K562 (cell line): ENCODE measurements at regions not wholly inside any gene's neighbourhood (a gene's known extent, or its start where the extent isn't known, plus 50 kb on each side); places are given as distances from the start of the nearest gene placed in this dataset.
A peak's percentile ranks its signal among the peaks of the same experiment; 100 is the strongest.

Experiments used
- BHLHE40 ChIP-seq: IDR thresholded peaks from 2 replicates; pipeline ENCODE4 v1.6.1; 2011; ENCODE audit warnings: low read length, improper control_type of control experiment
- DMBX1 ChIP-seq: fragments of 250-450 bp; sonication (Bioruptor Pico); IDR thresholded peaks from 2 replicates; pipeline ENCODE4 v1.8.0; 2022; ENCODE audit warnings: inconsistent platforms, mild to moderate bottlenecking, moderate library complexity, borderline replicate concordance
- ELF1 ChIP-seq: fragments of 200-800 bp; sonication (Bioruptor generic); IDR thresholded peaks from 2 replicates; pipeline ENCODE4 v1.6.1; 2016; ENCODE audit warnings: missing genetic modification characterization, missing compliant biosample characterization
- ERF ChIP-seq: fragments of 450-650 bp; formaldehyde crosslinking; IDR thresholded peaks from 2 replicates; pipeline ENCODE4 v1.4.0; 2020; ENCODE audit warnings: mild to moderate bottlenecking, mixed read lengths
- ETV1 ChIP-seq: fragments of 450-650 bp; conservative IDR thresholded peaks from 2 replicates; pipeline ENCODE4 v1.6.1; 2016; ENCODE audit warnings: missing genetic modification characterization, control low read depth, low read depth, missing compliant biosample characterization
- FOXK2 ChIP-seq, 2 experiments: fragments of 450-650 bp; IDR thresholded peaks in 1 of 2; conservative IDR thresholded peaks in 1 of 2; 2 replicates each; pipeline ENCODE4 v1.6.1; 2016; ENCODE audit warnings: low read depth in 2 of 2, mild to moderate bottlenecking in 1 of 2
- GTF2F1 ChIP-seq: IDR thresholded peaks from 2 replicates; pipeline ENCODE4 v1.6.1; 2011; ENCODE audit warnings: low read depth, low read length, improper control_type of control experiment
- HDAC2 ChIP-seq: fragments of 450-650 bp; IDR thresholded peaks from 2 replicates; pipeline ENCODE4 v1.6.1; 2016; ENCODE audit warnings: mild to moderate bottlenecking
- HIVEP1 ChIP-seq: fragments of 250-450 bp; sonication (Bioruptor Pico); IDR thresholded peaks from 2 replicates; pipeline ENCODE4 v1.4.0; 2020; ENCODE audit warnings: mild to moderate bottlenecking
- HMG20B ChIP-seq: fragments of 250-450 bp; sonication (Bioruptor Pico); IDR thresholded peaks from 2 replicates; pipeline ENCODE4 v1.5.0; 2021; ENCODE audit warnings: mild to moderate bottlenecking
- HOXB6 ChIP-seq: fragments of 250-450 bp; sonication (Bioruptor Pico); IDR thresholded peaks from 2 replicates; pipeline ENCODE4 v1.5.1; 2022; ENCODE audit warnings: mild to moderate bottlenecking, borderline replicate concordance
- KDM2B ChIP-seq: fragments of 250-450 bp; sonication (Bioruptor Pico); IDR thresholded peaks from 2 replicates; pipeline ENCODE4 v1.8.0; 2021; ENCODE audit warnings: mild to moderate bottlenecking, moderate library complexity
- MTA2 ChIP-seq: fragments of 450-650 bp; IDR thresholded peaks from 2 replicates; pipeline ENCODE4 v1.6.1; 2016; ENCODE audit warnings: low read depth
- NBN ChIP-seq: fragments of 450-650 bp; IDR thresholded peaks from 2 replicates; pipeline ENCODE4 v1.6.1; 2016; ENCODE audit warnings: low read depth, mild to moderate bottlenecking
- POLR2AphosphoS5 ChIP-seq: IDR thresholded peaks from 2 replicates; pipeline ENCODE4 v1.6.1; 2011; ENCODE audit warnings: mild to moderate bottlenecking, low read depth, low read length, moderate library complexity; ENCODE audit not compliant: control insufficient read depth, insufficient read depth
- PPARD ChIP-seq: fragments of 250-450 bp; sonication (Bioruptor Pico); IDR thresholded peaks from 2 replicates; pipeline ENCODE4 v1.8.0; 2022; ENCODE audit warnings: inconsistent platforms, mild to moderate bottlenecking, moderate library complexity
- RB1 ChIP-seq: fragments of 450-650 bp; IDR thresholded peaks from 2 replicates; pipeline ENCODE4 v1.6.1; 2017; ENCODE audit warnings: low read depth, mild to moderate bottlenecking
- RBBP5 ChIP-seq: fragments of 200-600 bp; sonication (generic); IDR thresholded peaks from 2 replicates; pipeline ENCODE4 v1.6.1; 2012; ENCODE audit warnings: borderline replicate concordance, mild to moderate bottlenecking, low read length, control low read depth, inconsistent platforms; ENCODE audit not compliant: insufficient read depth, poor library complexity, severe bottlenecking
- RBFOX2 ChIP-seq: fragments of 200-400 bp; formaldehyde crosslinking; IDR thresholded peaks from 2 replicates; pipeline ENCODE4 v1.6.1; 2017; ENCODE audit warnings: low read depth, mild to moderate bottlenecking, low read length, moderate library complexity
- RBM17 ChIP-seq: fragments of 200-400 bp; formaldehyde crosslinking; IDR thresholded peaks from 2 replicates; pipeline ENCODE4 v1.6.1; 2017; ENCODE audit warnings: low read depth, mild to moderate bottlenecking, low read length, borderline replicate concordance
- SMAD4 ChIP-seq: fragments of 250-450 bp; sonication (Bioruptor Pico); conservative IDR thresholded peaks from 2 replicates; pipeline ENCODE4 v1.8.0; 2021; ENCODE audit warnings: inconsistent platforms, mild to moderate bottlenecking, moderate library complexity
- SP1 ChIP-seq: sonication (generic); formaldehyde crosslinking; IDR thresholded peaks from 2 replicates; pipeline ENCODE4 v1.8.1; 2022; ENCODE audit warnings: mild to moderate bottlenecking, missing genetic modification reagents
- SP2 ChIP-seq: IDR thresholded peaks from 2 replicates; pipeline ENCODE4 v1.6.1; 2011; ENCODE audit warnings: mild to moderate bottlenecking, low read depth, low read length, moderate library complexity; ENCODE audit not compliant: poor library complexity, severe bottlenecking; ENCODE audit errors: extremely low read depth
- SRSF1 ChIP-seq: fragments of 200-400 bp; formaldehyde crosslinking; IDR thresholded peaks from 2 replicates; pipeline ENCODE4 v1.6.1; 2017; ENCODE audit warnings: mild to moderate bottlenecking, low read depth, low read length, moderate library complexity
- STAG1 ChIP-seq: sonication (generic); formaldehyde crosslinking; IDR thresholded peaks from 2 replicates; pipeline ENCODE4 v1.5.0; 2020; ENCODE audit warnings: missing genetic modification reagents, borderline replicate concordance
- TAL1 ChIP-seq: fragments of 450-650 bp; IDR thresholded peaks from 2 replicates; pipeline ENCODE4 v1.6.1; 2016; ENCODE audit warnings: mild to moderate bottlenecking
- TRIM28 ChIP-seq: fragments of 450-650 bp; IDR thresholded peaks from 2 replicates; pipeline ENCODE4 v1.6.1; 2017
- TF ChIP-seq, protein P1 (sequence below), 2 experiments: fragments of 250-450 bp in 1 of 2; fragments of 450-650 bp in 1 of 2; sonication (Bioruptor Pico) in 1 of 2; IDR thresholded peaks; 2 replicates each; pipeline versions ENCODE4 v1.6.1 to v1.8.0; 2016 to 2021; ENCODE audit warnings: mild to moderate bottlenecking in 2 of 2, moderate library complexity in 2 of 2, missing compliant biosample characterization in 1 of 2, missing genetic modification characterization in 1 of 2
- TF ChIP-seq, protein P2 (sequence below): fragments of 450-650 bp; formaldehyde crosslinking; IDR thresholded peaks from 2 replicates; pipeline ENCODE4 v1.4.0; 2020; ENCODE audit warnings: mild to moderate bottlenecking, moderate library complexity

DNA sequence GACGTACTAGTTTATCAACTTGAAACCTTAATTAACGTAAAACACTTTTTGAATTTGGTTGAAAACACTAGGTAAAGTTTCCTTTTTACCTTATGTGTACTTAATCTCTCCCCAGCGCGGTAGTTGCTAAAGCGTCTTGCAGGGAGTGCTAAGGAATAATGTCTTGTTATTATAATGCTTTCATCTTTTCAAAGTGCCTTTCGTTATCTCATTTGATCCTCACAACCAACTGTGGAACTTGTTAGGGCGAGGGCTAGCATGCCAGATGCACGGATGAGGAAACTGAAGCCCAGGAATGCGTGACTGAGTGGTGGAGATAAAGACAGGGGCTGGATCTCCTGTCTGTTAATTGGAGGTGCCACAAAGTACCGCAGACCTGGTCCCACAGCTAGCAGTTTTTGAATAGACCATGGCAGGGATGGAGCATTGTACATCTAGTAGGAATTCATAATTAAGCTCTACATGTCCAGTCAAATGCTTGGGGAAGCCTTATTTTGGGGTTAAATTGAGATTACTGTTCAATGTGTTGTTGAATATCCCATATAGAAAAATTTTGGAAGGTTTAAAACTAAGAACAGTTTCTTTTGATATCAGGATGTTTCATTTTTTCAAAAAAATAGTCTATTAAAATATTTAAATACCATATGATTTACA lies 234.3 kb downstream of the SH2D4B start (continued):
- TF ChIP-seq SP1 (no peak), RB1 (no peak), ELF1 (tag) (no peak), DMBX1 (peak; percentile 68; the same call in 1 of the 2 replicates), KDM2B (CRISPR knock-in tag) (no peak), RBBP5 (peak; percentile 23), BHLHE40 (peak; percentile 79), SMAD4 (CRISPR knock-in tag) (peak; percentile 51), STAG1 (no peak), SP2 (no peak), ETV1 (no peak), PPARD (CRISPR knock-in tag) (no peak), NBN (peak; percentile 53; the same call in 1 of the 2 replicates), HDAC2 (peak; percentile 83), POLR2AphosphoS5 (peak; percentile 98), TRIM28 (no peak), SRSF1 (no peak), HOXB6 (CRISPR knock-in tag) (no peak), RBFOX2 (no peak), ERF (CRISPR knock-in tag) (no peak), HMG20B (CRISPR knock-in tag) (no peak), RBM17 (no peak), MTA2 (peak; percentile 86), FOXK2 (conservative IDR thresholded peaks at IDR 0.05 in 1 of 2, IDR thresholded peaks at IDR 0.05 in 1 of 2; ENCODE audit: low read depth in 2 of 2) (0 out of 4 replicates have a peak, but pooled peaks of 1 of the 2 experiments have one; percentile 2), GTF2F1 (no peak), HIVEP1 (CRISPR knock-in tag) (no peak), TAL1 (peak; percentile 92)
- TF ChIP-seq, protein P1, sequence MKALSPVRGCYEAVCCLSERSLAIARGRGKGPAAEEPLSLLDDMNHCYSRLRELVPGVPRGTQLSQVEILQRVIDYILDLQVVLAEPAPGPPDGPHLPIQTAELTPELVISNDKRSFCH (CRISPR knock-in tag; IDR thresholded peaks at IDR 0.05), result no peak
- TF ChIP-seq, protein P1 (tag; IDR thresholded peaks at IDR 0.05), result no peak
- TF ChIP-seq, protein P2, sequence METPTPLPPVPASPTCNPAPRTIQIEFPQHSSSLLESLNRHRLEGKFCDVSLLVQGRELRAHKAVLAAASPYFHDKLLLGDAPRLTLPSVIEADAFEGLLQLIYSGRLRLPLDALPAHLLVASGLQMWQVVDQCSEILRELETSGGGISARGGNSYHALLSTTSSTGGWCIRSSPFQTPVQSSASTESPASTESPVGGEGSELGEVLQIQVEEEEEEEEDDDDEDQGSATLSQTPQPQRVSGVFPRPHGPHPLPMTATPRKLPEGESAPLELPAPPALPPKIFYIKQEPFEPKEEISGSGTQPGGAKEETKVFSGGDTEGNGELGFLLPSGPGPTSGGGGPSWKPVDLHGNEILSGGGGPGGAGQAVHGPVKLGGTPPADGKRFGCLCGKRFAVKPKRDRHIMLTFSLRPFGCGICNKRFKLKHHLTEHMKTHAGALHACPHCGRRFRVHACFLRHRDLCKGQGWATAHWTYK (CRISPR knock-in tag), result no peak
